ENCODE measurements at regions not wholly inside any gene's neighbourhood (a gene's known extent, or its start where the extent isn't known, plus 50 kb on each side); places are given as distances from the start of the nearest gene placed in this dataset.

- Histone ChIP-seq H4K91ac (ENCODE audit: insufficient read length, low read depth, low read length) (no peak overlapping the region), H3K9ac (ENCODE audit: extremely low read depth, insufficient read length, low read length) (no peak overlapping the region), H4K20me1 (ENCODE audit: control insufficient read depth, insufficient read depth, insufficient read length) (no peaks in the 10 kb centered on the region), H2BK12ac (ENCODE audit: insufficient read length, low read depth, low read length) (no peak overlapping the region), H3K23me2 (ENCODE audit: insufficient read length, low read depth, low read length, poor library complexity, severe bottlenecking) (no peaks in the 10 kb centered on the region), H2BK15ac (ENCODE audit: low read depth, low read length) (no peak overlapping the region), H3K4me1 (ENCODE audit: insufficient read depth, low read length) (no peaks in the 10 kb centered on the region; the same call in 1 of the 2 replicates), H3K27ac (ENCODE audit: insufficient read length, low read depth, low read length) (no peak overlapping the region), H4K5ac (ENCODE audit: insufficient read length, low read depth, low read length) (no peak overlapping the region), H3K23ac (ENCODE audit: insufficient read length, low read depth, low read length) (no peak overlapping the region), H4K8ac (replicated peaks; ENCODE audit: insufficient read length, low read depth, low read length) (no peak overlapping the region), H3K27me3 (ENCODE audit: insufficient read depth, low read length) (no peaks in the 10 kb centered on the region), H3K79me2 (ENCODE audit: insufficient read depth, low read length) (no peaks in the 10 kb centered on the region), H3K9me3 (ENCODE audit: control insufficient read depth, low read depth, low read length) (no peaks in the 10 kb centered on the region), H3K14ac (ENCODE audit: insufficient read depth, low read length) (no peak overlapping the region), H2BK5ac (ENCODE audit: insufficient read length, low read length) (no peak overlapping the region), H3K56ac (ENCODE audit: insufficient read length, low read depth, low read length) (no peak overlapping the region), H3K4ac (ENCODE audit: low read depth, low read length) (no peak overlapping the region), H3T11ph (ENCODE audit: low read length) (no peak overlapping the region), H2AK5ac (ENCODE audit: insufficient read length, low read length) (no peak overlapping the region), H3K4me2 (ENCODE audit: insufficient read depth, insufficient read length, low read length) (no peak overlapping the region), H2BK120ac (ENCODE audit: low read depth, low read length, poor library complexity, severe bottlenecking) (no peak overlapping the region), H3K79me1 (ENCODE audit: insufficient read depth, low read depth, low read length, poor library complexity, severe bottlenecking) (no peaks in the 10 kb centered on the region), H2AFZ (ENCODE audit: low read length) (no peak overlapping the region), H2BK20ac (ENCODE audit: low read depth, low read length, poor library complexity, severe bottlenecking) (no peak overlapping the region), H3K18ac (ENCODE audit: insufficient read length, low read depth, low read length) (no peak overlapping the region)
- H3K9me3 Mint-ChIP-seq: peaks cover 12 to 17% of the 10 kb centered on the region in 2 experiments
- no peak for TF ChIP-seq CTCF (conservative IDR thresholded peaks at IDR 0.05)
- DNase-seq: no peak
- no peak overlapping the region for H3K4me3 Mint-ChIP-seq
- H3K4me1 Mint-ChIP-seq: no peaks in the 10 kb centered on the region
- no peaks in the 10 kb centered on the region for H3K27me3 Mint-ChIP-seq (ENCODE audit: low read depth)
- H3K36me3 Mint-ChIP-seq (ENCODE audit: insufficient read depth in 1 of 3, low read depth in 3 of 3): peaks cover 9 to 25% (median 19%) of the 10 kb centered on the region in 3 experiments
- no peak overlapping the region for H3K27ac Mint-ChIP-seq
- WGBS (ENCODE audit: extremely low coverage, insufficient read length, low lambda C conversion rate): no CpG with 5 or more reads among the region's 4 CpGs
Measured at GRCh38 chr6:121816361-121816760, 380.9 kb downstream of the GJA1 start.

Measured in H9 (cell line).